Ishikawa (cell line): ENCODE measurements at regions not wholly inside any gene's neighbourhood (a gene's known extent, or its start where the extent isn't known, plus 50 kb on each side); places are given as distances from the start of the nearest gene placed in this dataset.

ENCODE experiments used
- CEBPB ChIP-seq: IDR thresholded peaks from 2 replicates; pipeline ENCODE4 v1.6.1; 2012
- CREB1 ChIP-seq: IDR thresholded peaks from 2 replicates; pipeline ENCODE4 v1.6.1; 2012; ENCODE audit warnings: low read depth
- EGR1 ChIP-seq: IDR thresholded peaks from 2 replicates; pipeline ENCODE4 v1.6.1; 2012
- EP300 ChIP-seq: IDR thresholded peaks from 2 replicates; pipeline ENCODE4 v1.6.1; 2012; ENCODE audit warnings: borderline replicate concordance
- FOXM1 ChIP-seq: IDR thresholded peaks from 2 replicates; pipeline ENCODE4 v1.6.1; 2012; ENCODE audit warnings: low read depth, borderline replicate concordance
- MAX ChIP-seq: IDR thresholded peaks from 2 replicates; pipeline ENCODE4 v1.6.1; 2012
- NFIC ChIP-seq: IDR thresholded peaks from 2 replicates; pipeline ENCODE4 v1.6.1; 2012
- RAD21 ChIP-seq: IDR thresholded peaks from 2 replicates; pipeline ENCODE4 v1.6.1; 2012; ENCODE audit warnings: low read depth
- TAF1 ChIP-seq: IDR thresholded peaks from 2 replicates; pipeline ENCODE4 v1.6.1; 2012; ENCODE audit warnings: low read depth, mild to moderate bottlenecking
- TCF12 ChIP-seq: IDR thresholded peaks from 2 replicates; pipeline ENCODE4 v1.6.1; 2012; ENCODE audit warnings: low read depth
- TEAD4 ChIP-seq: IDR thresholded peaks from 2 replicates; pipeline ENCODE4 v1.6.1; 2012
- YY1 ChIP-seq: IDR thresholded peaks from 2 replicates; pipeline ENCODE4 v1.6.1; 2012; ENCODE audit warnings: low read depth
- ZBTB7A ChIP-seq: IDR thresholded peaks from 2 replicates; pipeline ENCODE4 v1.6.1; 2012; ENCODE audit warnings: low read depth
- TF ChIP-seq, protein P1 (sequence below): IDR thresholded peaks from 2 replicates; pipeline ENCODE4 v1.6.1; 2012
- TF ChIP-seq, protein P2 (sequence below): IDR thresholded peaks from 2 replicates; pipeline ENCODE4 v1.6.1; 2012; ENCODE audit warnings: low read depth, mild to moderate bottlenecking

DNA sequence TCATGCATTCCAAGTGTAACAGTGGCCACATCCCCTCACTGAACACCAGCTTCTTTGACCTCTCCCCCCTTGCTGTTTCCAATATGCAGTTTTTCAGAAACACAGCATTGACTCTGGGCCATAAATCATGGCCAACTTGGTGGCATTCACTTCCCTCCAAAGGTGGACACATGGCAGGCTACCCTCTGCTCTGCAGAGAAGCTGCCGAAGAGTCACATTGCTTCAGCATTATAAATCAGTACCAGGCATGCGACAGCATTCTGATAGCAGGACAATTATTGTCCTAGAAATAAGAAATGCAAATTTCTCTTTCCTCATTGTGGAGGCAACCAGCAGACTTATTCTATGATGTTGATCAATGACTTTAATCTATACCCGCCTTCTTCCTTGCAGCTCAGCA, 475.4 kb upstream of the GHITM start:
- no peak for TF ChIP-seq TAF1
- no peak for TF ChIP-seq CEBPB
- TF ChIP-seq EP300 = no peak
- TF ChIP-seq, protein P1, sequence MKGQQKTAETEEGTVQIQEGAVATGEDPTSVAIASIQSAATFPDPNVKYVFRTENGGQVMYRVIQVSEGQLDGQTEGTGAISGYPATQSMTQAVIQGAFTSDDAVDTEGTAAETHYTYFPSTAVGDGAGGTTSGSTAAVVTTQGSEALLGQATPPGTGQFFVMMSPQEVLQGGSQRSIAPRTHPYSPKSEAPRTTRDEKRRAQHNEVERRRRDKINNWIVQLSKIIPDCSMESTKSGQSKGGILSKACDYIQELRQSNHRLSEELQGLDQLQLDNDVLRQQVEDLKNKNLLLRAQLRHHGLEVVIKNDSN = no peak
- TF ChIP-seq EGR1 = no peak
- no peak for TF ChIP-seq MAX
- no peak for TF ChIP-seq FOXM1
- no peak for TF ChIP-seq TCF12
- TF ChIP-seq CREB1 = no peak
- TF ChIP-seq, protein P2, sequence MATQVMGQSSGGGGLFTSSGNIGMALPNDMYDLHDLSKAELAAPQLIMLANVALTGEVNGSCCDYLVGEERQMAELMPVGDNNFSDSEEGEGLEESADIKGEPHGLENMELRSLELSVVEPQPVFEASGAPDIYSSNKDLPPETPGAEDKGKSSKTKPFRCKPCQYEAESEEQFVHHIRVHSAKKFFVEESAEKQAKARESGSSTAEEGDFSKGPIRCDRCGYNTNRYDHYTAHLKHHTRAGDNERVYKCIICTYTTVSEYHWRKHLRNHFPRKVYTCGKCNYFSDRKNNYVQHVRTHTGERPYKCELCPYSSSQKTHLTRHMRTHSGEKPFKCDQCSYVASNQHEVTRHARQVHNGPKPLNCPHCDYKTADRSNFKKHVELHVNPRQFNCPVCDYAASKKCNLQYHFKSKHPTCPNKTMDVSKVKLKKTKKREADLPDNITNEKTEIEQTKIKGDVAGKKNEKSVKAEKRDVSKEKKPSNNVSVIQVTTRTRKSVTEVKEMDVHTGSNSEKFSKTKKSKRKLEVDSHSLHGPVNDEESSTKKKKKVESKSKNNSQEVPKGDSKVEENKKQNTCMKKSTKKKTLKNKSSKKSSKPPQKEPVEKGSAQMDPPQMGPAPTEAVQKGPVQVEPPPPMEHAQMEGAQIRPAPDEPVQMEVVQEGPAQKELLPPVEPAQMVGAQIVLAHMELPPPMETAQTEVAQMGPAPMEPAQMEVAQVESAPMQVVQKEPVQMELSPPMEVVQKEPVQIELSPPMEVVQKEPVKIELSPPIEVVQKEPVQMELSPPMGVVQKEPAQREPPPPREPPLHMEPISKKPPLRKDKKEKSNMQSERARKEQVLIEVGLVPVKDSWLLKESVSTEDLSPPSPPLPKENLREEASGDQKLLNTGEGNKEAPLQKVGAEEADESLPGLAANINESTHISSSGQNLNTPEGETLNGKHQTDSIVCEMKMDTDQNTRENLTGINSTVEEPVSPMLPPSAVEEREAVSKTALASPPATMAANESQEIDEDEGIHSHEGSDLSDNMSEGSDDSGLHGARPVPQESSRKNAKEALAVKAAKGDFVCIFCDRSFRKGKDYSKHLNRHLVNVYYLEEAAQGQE = no peak

GRCh38 chr10:83666762-83667161, 472.5 kb upstream of the GHITM start:
- TF ChIP-seq, protein P2 = no peak
- no peak for TF ChIP-seq NFIC
- no peak for TF ChIP-seq ZBTB7A
- no peak for TF ChIP-seq EGR1

DNA sequence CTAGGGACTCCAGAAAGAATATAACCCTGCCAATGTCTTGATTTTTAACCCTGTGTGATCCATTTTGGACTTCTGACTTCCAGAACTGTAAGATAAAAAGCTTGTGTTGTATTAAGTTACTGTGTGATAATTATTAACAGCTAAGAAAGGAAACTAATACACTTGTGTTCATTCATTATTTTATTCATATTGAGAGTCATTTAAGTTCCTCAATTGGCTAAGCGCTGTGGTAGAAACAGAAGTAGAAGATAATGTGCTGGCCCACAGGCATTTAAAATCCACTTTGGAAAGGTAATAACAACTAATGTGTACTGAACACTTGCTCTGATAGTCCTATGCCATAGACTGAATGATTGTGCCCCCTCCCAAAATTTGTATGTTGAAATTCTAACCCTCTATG, 471.7 kb upstream of the GHITM start:
- TF ChIP-seq MAX (no peak), YY1 (no peak), FOXM1 (no peak), CEBPB (no peak), NFIC (no peak), EGR1 (no peak), EP300 (no peak)
- TF ChIP-seq, protein P2 = no peak

DNA sequence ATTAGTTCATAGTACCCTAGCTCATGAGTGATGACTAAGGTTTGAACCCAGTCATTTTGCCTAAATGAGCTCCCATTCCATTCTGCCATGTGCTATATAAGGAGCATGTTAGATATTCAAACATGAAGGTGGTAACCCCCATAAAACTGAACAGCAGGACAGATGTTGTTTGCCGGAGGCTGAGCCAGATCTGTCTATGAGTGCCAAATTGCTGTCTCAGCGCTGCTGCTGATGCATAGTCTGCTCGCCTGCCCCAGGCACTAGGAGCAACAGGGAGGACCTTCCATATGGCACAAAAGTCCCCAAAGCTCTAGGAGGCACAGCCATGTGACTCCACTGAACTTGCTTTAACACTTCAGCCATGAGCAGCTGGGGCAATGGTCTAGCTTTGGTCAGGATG, 466.0 kb upstream of the GHITM start:
- TF ChIP-seq FOXM1 (no peak), CREB1 (no peak), TEAD4 (no peak), YY1 (no peak), EGR1 (no peak), EP300 (no peak), CEBPB (no peak), RAD21 (no peak), ZBTB7A (no peak), TAF1 (no peak), NFIC (no peak), MAX (no peak)
- TF ChIP-seq, protein P1 = no peak
- TF ChIP-seq, protein P2 = no peak
